Kidney epithelial cell (primary cell): ENCODE measurements at regions not wholly inside any gene's neighbourhood (a gene's known extent, or its start where the extent isn't known, plus 50 kb on each side); places are given as distances from the start of the nearest gene placed in this dataset.

Experiments used
- DNase-seq: peaks from one replicate; pipeline ENCODE4 v3.0.0-alpha.2; 2010; ENCODE audit warnings: low read depth
- H3K27me3 ChIP-seq: 2 replicates; pipeline ENCODE4 v1.6.0; 2011; ENCODE audit warnings: low read length; ENCODE audit not compliant: control insufficient read depth, insufficient read depth
- H3K36me3 ChIP-seq: 2 replicates; pipeline ENCODE4 v1.5.1; 2011; ENCODE audit warnings: low read length; ENCODE audit not compliant: control insufficient read depth, insufficient read depth
- H3K4me3 ChIP-seq: 2 replicates; pipeline ENCODE4 v1.5.1; 2011; ENCODE audit warnings: low read depth, mild to moderate bottlenecking, control low read depth, low read length
- TF ChIP-seq, protein P1 (sequence below): IDR thresholded peaks from 2 replicates; pipeline ENCODE4 v1.5.1; 2011; ENCODE audit warnings: mild to moderate bottlenecking, moderate library complexity, low read length, control low read depth, inconsistent platforms; ENCODE audit not compliant: insufficient read depth, poor library complexity, severe bottlenecking

DNA sequence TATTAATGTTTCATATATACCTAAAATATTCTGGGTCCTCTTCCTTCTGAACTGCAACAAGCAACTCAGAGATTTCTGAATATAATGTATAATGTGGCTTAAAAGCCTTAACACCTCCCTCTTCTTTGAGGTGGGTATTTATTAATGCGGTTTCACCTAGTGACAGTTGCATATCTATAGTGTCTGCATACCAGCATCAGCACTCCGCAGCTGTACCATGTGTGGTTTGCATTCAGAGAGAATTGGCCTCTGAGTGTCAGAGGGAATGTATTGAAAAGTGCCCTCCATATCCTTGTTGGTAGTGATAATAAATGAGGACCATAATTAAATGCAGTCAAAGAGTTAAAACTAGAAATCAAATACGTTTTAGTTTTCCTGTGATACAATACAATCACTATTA lies 256.6 kb upstream of the ARRDC3 start:
- no peak for DNase-seq
- TF ChIP-seq, protein P1, sequence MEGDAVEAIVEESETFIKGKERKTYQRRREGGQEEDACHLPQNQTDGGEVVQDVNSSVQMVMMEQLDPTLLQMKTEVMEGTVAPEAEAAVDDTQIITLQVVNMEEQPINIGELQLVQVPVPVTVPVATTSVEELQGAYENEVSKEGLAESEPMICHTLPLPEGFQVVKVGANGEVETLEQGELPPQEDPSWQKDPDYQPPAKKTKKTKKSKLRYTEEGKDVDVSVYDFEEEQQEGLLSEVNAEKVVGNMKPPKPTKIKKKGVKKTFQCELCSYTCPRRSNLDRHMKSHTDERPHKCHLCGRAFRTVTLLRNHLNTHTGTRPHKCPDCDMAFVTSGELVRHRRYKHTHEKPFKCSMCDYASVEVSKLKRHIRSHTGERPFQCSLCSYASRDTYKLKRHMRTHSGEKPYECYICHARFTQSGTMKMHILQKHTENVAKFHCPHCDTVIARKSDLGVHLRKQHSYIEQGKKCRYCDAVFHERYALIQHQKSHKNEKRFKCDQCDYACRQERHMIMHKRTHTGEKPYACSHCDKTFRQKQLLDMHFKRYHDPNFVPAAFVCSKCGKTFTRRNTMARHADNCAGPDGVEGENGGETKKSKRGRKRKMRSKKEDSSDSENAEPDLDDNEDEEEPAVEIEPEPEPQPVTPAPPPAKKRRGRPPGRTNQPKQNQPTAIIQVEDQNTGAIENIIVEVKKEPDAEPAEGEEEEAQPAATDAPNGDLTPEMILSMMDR = no peak
- no peaks in the 10 kb centered on the region for H3K36me3 ChIP-seq

DNA sequence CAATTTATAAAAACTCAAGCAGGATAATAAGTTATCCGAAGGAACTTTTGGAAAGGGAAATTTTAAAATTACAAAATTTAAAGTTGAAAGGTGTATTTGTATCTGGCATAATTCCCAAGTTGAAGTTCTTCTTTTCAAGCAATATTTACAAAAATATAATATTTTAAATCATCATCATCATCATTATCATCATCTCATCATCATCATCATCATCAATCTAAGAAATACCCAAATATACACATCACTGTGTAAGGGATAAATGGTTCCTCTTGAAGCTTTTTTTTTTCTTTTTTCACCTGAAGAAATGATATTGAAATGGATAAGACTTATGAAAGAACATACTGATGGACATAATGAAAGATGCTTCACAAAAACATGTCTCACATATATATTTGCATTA lies 254.9 kb upstream of the ARRDC3 start:
- H3K4me3 ChIP-seq = no peak overlapping the region
- no peak for DNase-seq
- TF ChIP-seq, protein P1 = no peak
- H3K27me3 ChIP-seq = no peaks in the 10 kb centered on the region
- no peaks in the 10 kb centered on the region for H3K36me3 ChIP-seq

More for the DNA sequence above, 256.6 kb upstream of the ARRDC3 start:
- no peak overlapping the region for H3K4me3 ChIP-seq
- no peaks in the 10 kb centered on the region for H3K27me3 ChIP-seq

DNA sequence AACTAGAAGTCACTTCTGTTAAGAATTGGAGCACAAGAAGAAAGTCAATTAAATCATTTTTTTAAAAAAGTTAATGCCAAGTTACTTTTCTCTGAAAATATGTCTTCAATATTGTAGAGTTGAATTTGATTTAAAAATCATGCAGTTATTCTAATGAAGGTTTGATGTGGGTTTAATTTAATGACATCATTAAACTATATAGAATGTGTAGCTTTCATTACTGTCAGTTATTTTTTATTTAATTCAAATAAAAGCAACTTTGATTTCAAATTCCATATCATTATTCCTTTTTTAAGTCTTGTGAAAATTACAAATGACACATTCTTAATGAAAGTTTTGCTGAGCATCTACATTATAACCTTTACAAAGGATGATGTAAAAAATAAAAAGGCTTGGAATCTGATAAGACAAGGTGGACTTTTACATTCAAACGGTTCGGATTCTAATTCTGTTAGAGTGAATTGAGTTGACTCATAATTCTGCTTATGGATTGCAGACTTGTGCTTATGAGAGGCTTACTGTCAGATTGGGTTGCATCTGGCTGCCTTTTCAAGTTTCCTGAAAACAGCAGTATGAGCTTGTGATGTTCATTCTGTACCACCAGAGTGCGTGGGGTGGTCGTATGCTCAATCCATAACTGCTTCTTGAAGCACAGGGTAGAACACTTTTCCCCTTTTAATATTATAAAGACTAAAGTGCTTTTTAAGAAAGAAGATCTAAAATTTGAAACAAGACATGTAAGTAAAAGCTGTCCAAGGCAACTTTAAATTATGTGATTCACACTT lies 253.0 kb upstream of the ARRDC3 start:
- H3K27me3 ChIP-seq = no peaks in the 10 kb centered on the region
- no peak overlapping the region for H3K4me3 ChIP-seq
- TF ChIP-seq, protein P1 = no peak
- no peak for DNase-seq
- H3K36me3 ChIP-seq = no peaks in the 10 kb centered on the region

DNA sequence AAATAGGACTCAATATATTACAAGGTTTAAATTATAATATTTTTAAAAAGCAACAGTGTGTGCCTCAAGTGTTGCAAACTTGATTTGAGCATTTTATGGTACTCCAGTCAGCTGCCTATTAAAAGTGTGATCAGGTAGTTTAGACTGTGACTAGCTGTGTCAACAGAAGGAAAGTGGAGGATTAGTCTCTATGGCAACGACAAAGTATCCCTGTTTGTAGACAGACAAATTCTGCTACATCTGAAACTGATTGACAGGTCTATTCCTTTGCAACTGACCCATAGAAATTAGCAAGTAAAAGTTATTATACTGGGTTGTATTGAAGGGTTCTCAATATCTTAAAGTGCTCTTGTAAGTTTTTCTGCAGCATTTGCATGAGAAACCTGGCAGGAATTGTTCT lies 249.8 kb upstream of the ARRDC3 start:
- H3K36me3 ChIP-seq = no peaks in the 10 kb centered on the region

DNA sequence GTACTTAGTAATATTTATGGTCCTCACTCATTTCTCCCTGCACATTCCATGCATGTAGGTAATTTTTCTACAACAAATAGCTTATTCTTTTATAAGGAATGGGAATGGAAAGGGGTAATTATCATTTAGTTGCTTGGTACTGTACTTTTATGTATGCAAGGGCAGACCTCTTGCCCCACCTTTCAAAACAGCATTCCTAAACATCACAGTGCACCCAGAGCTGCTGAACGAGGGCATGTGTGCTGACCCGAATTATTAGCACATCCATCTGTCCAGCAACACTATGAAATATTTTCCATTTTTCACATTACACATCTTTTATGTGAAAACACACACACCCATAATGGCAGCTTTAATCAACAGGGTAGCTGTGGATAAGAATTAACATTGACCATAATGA lies 228.6 kb upstream of the ARRDC3 start:
- no peaks in the 10 kb centered on the region for H3K36me3 ChIP-seq
- no peak for DNase-seq
- H3K4me3 ChIP-seq = no peak overlapping the region
- TF ChIP-seq, protein P1 = no peak
- H3K27me3 ChIP-seq = no peaks in the 10 kb centered on the region

More for the DNA sequence above, 249.8 kb upstream of the ARRDC3 start:
- no peak for DNase-seq
- no peak overlapping the region for H3K4me3 ChIP-seq
- H3K27me3 ChIP-seq = no peaks in the 10 kb centered on the region
- TF ChIP-seq, protein P1 = no peak

DNA sequence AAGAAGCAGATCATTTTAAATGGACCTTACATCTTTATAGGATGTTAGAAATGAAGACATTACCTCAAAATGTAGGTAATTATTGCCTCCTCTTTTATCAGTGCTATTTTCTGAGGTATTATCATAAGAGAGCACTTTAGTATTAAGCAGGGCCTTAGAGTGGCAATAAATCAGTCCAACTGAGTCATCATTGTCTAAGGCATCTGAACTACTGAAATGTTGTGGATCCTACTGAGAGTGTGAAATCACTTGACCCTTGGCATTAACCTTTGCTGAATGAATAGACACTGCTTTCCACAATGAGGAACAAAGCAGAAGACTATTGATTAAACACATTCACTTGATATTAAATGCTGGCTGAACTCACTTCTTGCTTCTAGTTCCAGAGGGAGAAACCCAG lies 224.6 kb upstream of the ARRDC3 start:
- TF ChIP-seq, protein P1 = no peak
- H3K36me3 ChIP-seq = no peaks in the 10 kb centered on the region
- no peak for DNase-seq
- no peak overlapping the region for H3K4me3 ChIP-seq
- no peaks in the 10 kb centered on the region for H3K27me3 ChIP-seq
